ENCODE measurements at regions not wholly inside any gene's neighbourhood (a gene's known extent, or its start where the extent isn't known, plus 50 kb on each side); places are given as distances from the start of the nearest gene placed in this dataset.
"Not testable (repeated sequence)": the region's sequence is repeated elsewhere in the genome, so short reads cannot be mapped to it uniquely, and the experiment has no call there.

- no peak for DNase-seq
Observed at GRCh38 chr4:84220990-84221389, 278.1 kb downstream of the NKX6-1 start.

GRCh38 chr4:84219656-84220055 is 279.4 kb downstream of the NKX6-1 start:
- DNase-seq, result no peak

- no peak for DNase-seq
Observed at GRCh38 chr4:84218031-84218430, 281.1 kb downstream of the NKX6-1 start.

- no peak for DNase-seq
Observed at GRCh38 chr4:84215217-84215616, 283.9 kb downstream of the NKX6-1 start.

GRCh38 chr4:84206226-84206625 is 292.9 kb downstream of the NKX6-1 start:
- not testable (repeated sequence) for DNase-seq

GRCh38 chr4:84189144-84189543 is 309.9 kb downstream of the NKX6-1 start:
- DNase-seq, result no peak

- no peak for DNase-seq
Observed at GRCh38 chr4:84179409-84179808, 319.7 kb downstream of the NKX6-1 start.

GRCh38 chr4:84177831-84178542 is 321.1 kb downstream of the NKX6-1 start:
- no peak for DNase-seq

GRCh38 chr4:84176016-84176415 is 323.1 kb downstream of the NKX6-1 start:
- DNase-seq, result no peak

GRCh38 chr4:84171871-84172270 is 327.2 kb downstream of the NKX6-1 start:
- DNase-seq, result no peak

GRCh38 chr4:84167564-84167963 is 331.5 kb downstream of the NKX6-1 start:
- DNase-seq, result no peak

GRCh38 chr4:84167093-84167492 is 332.0 kb downstream of the NKX6-1 start:
- DNase-seq, result no peak

- DNase-seq, result no peak
Observed at GRCh38 chr4:84166486-84166885, 332.6 kb downstream of the NKX6-1 start.

- no peak for DNase-seq
Observed at GRCh38 chr4:84164201-84164600, 334.9 kb downstream of the NKX6-1 start.

GRCh38 chr4:84159762-84160161 is 339.3 kb downstream of the NKX6-1 start:
- no peak for DNase-seq

- no peak for DNase-seq
Observed at GRCh38 chr4:84158670-84159069, 340.4 kb downstream of the NKX6-1 start.

- DNase-seq, result no peak
Observed at GRCh38 chr4:84151574-84151973, 347.5 kb downstream of the NKX6-1 start.

- no peak for DNase-seq
Observed at GRCh38 chr4:84150177-84150576, 348.9 kb downstream of the NKX6-1 start.

- no peak for DNase-seq
Observed at GRCh38 chr4:84147831-84148230, 351.3 kb downstream of the NKX6-1 start.

GRCh38 chr4:84146300-84146959 is 352.7 kb downstream of the NKX6-1 start:
- no peak for DNase-seq

- DNase-seq, result no peak
Observed at GRCh38 chr4:84145176-84145575, 353.9 kb downstream of the NKX6-1 start.

GRCh38 chr4:84126911-84127310 is 372.2 kb downstream of the NKX6-1 start:
- not testable (repeated sequence) for DNase-seq

- no peak for DNase-seq
Observed at GRCh38 chr4:84126061-84126787, 372.9 kb downstream of the NKX6-1 start.

Data from skin of body (tissue), 1 donor.